Lung (tissue), 11 donors: ENCODE measurements at regions not wholly inside any gene's neighbourhood (a gene's known extent, or its start where the extent isn't known, plus 50 kb on each side); places are given as distances from the start of the nearest gene placed in this dataset.
A peak's percentile ranks its signal among the peaks of the same experiment; 100 is the strongest.

Source experiments
- ATAC-seq: fragments of 200-7000 bp; cut with Tn5 transposase; one replicate; pipeline ENCODE4 v1.9.1; 2020; ENCODE audit warnings: moderate number of reproducible peaks; ENCODE audit not compliant: insufficient read depth, low FRiP score
- DNase-seq, 3 donors: peaks; one replicate each; pipeline ENCODE4 v3.0.0-alpha.2; 2013 to 2017
- H3K27ac ChIP-seq, 2 donors: one replicate each; pipeline ENCODE4 v1.5.1; 2013; ENCODE audit warnings: mild to moderate bottlenecking in 2 of 2, moderate library complexity in 2 of 2, control low read depth in 1 of 2, inconsistent platforms in 1 of 2, low read depth in 1 of 2, low read length in 1 of 2
- H3K27me3 ChIP-seq, 3 donors: one replicate each; pipeline ENCODE4 v1.5.1; 2013; ENCODE audit warnings: low read length in 2 of 3; ENCODE audit not compliant: control insufficient read depth in 3 of 3, insufficient read depth in 3 of 3
- H3K36me3 ChIP-seq, 4 donors: one replicate each; pipeline ENCODE4 v1.5.1; 2013; ENCODE audit warnings: low read length in 4 of 4, mild to moderate bottlenecking in 1 of 4, moderate library complexity in 1 of 4; ENCODE audit not compliant: control insufficient read depth in 4 of 4, insufficient read depth in 4 of 4
- H3K4me1 ChIP-seq, 5 donors: one replicate each; pipeline ENCODE4 v1.5.1; 2013; ENCODE audit warnings: low read length in 5 of 5, mild to moderate bottlenecking in 2 of 5, moderate library complexity in 1 of 5; ENCODE audit not compliant: control insufficient read depth in 5 of 5, insufficient read depth in 5 of 5
- H3K4me3 ChIP-seq: one replicate; pipeline ENCODE4 v1.5.1; 2013; ENCODE audit warnings: mild to moderate bottlenecking, control low read depth, moderate library complexity
- H3K9ac ChIP-seq, 2 donors: one replicate each; pipeline ENCODE4 v1.5.1; 2013; ENCODE audit warnings: low read length in 2 of 2, control low read depth in 1 of 2; ENCODE audit not compliant: insufficient read depth in 1 of 2
- H3K9me3 ChIP-seq, 4 donors: one replicate each; pipeline ENCODE4 v1.5.1; 2013; ENCODE audit warnings: low read length in 3 of 4, mild to moderate bottlenecking in 1 of 4, moderate library complexity in 1 of 4; ENCODE audit not compliant: control insufficient read depth in 4 of 4, insufficient read depth in 3 of 4
- CTCF ChIP-seq: IDR thresholded peaks from 2 replicates; pipeline ENCODE4 v1.5.1; 2012; ENCODE audit warnings: mild to moderate bottlenecking; ENCODE audit errors: control extremely low read depth, extremely low read depth
- WGBS, 2 donors: extraction: QIAGEN DNeasy Blood & Tissue Kit; methylation state at CpG; one replicate each; pipeline ENCODE4 v1.1.7; 2013; 5-methylcytosine and 5-hydroxymethylcytosine counted together
- donor health status: control.
- donor health status: control.
- donor health status: Bipolar disorder and iron deficiency.
- donor health status: healthy.
- donor health status: DM: yes; HTN: yes; CAD: no.

- no peak for ATAC-seq
- H3K27ac ChIP-seq, result no peak overlapping the region
- H3K27me3 ChIP-seq, result no peaks in the 10 kb centered on the region
- peaks cover 0 to 13% (median 7%) of the 10 kb centered on the region in 5 donors for H3K4me1 ChIP-seq
- peaks cover 0 to 5% (median under 1%) of the 10 kb centered on the region in 4 donors for H3K9me3 ChIP-seq
- H3K9ac ChIP-seq, result no peak overlapping the region
- TF ChIP-seq CTCF, result no peak
- peak in 1 of 3 donors; percentile 29 for DNase-seq
- no peaks in the 10 kb centered on the region for H3K36me3 ChIP-seq
- no peak overlapping the region for H3K4me3 ChIP-seq
Observed at GRCh38 chr9:115533511-115533910, 415.6 kb upstream of the TNC start.

GRCh38 chr9:115540091-115540490 is 422.1 kb upstream of the TNC start:
- peaks cover 0 to 5% (median 0%) of the 10 kb centered on the region in 5 donors for H3K4me1 ChIP-seq
- 33 to 62% methylated on average over 2 of the region's 2 CpGs for WGBS, 2 donors
- TF ChIP-seq CTCF, result no peak
- no peak overlapping the region for H3K9ac ChIP-seq
- H3K36me3 ChIP-seq, result no peaks in the 10 kb centered on the region
- DNase-seq, result peak in 2 of 3 donors; percentile 50 to 84
- H3K27me3 ChIP-seq, result no peaks in the 10 kb centered on the region
- no peak overlapping the region for H3K4me3 ChIP-seq
- peaks cover 0 to 1% (median 0%) of the 10 kb centered on the region in 4 donors for H3K9me3 ChIP-seq
- H3K27ac ChIP-seq, result no peak overlapping the region
- no peak for ATAC-seq

DNA sequence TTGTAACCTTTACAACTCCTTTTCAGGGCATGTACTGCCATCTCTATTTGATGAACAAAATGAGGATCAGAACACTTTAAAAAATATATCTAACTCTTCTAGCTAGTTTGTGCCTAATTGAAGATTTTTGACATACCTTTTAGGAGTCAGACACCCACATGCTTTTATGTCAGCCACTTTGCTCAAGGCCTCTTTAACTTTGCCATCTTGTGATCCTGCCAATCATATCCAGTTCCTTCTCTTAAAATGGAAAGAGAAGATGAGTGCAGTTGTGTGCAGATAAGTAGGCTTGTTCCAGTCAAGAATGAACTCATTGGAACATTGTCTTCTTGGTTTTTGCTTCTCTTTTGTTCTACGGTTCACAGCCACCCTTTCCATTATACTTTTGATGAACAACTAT is 425.6 kb upstream of the TNC start:
- H3K36me3 ChIP-seq, result no peaks in the 10 kb centered on the region
- ATAC-seq (no peak), DNase-seq (no peak)
- no peaks in the 10 kb centered on the region for H3K27me3 ChIP-seq
- no peak overlapping the region for H3K9ac ChIP-seq
- H3K4me3 ChIP-seq, result no peak overlapping the region
- no peak overlapping the region for H3K27ac ChIP-seq
- peaks cover 0 to 5% (median 0%) of the 10 kb centered on the region in 5 donors for H3K4me1 ChIP-seq
- WGBS, 2 donors, result 91 to 93% methylated on average over 1 of the region's 1 CpG
- TF ChIP-seq CTCF, result no peak
- H3K9me3 ChIP-seq, result no peaks in the 10 kb centered on the region

- Histone ChIP-seq H3K4me1 (peaks cover 0 to 8% (median 0%) of the 10 kb centered on the region in 5 donors), H3K36me3 (no peaks in the 10 kb centered on the region), H3K9me3 (no peaks in the 10 kb centered on the region), H3K27me3 (no peaks in the 10 kb centered on the region), H3K9ac (no peak overlapping the region), H3K4me3 (no peak overlapping the region), H3K27ac (no peak overlapping the region)
- WGBS, 2 donors, result 39 to 58% methylated on average over 2 of the region's 2 CpGs
- no peak for TF ChIP-seq CTCF
- ATAC-seq (no peak), DNase-seq (no peak)
Observed at GRCh38 chr9:115548609-115549260, 430.8 kb upstream of the TNC start.
